ENCODE measurements at regions not wholly inside any gene's neighbourhood (a gene's known extent, or its start where the extent isn't known, plus 50 kb on each side); places are given as distances from the start of the nearest gene placed in this dataset.

GRCh38 chr3:159605101-159605500 is 383.5 kb upstream of the IL12A start:
- DNase-seq (ENCODE audit: low read depth in 2 of 2): no peak

- DNase-seq (ENCODE audit: low read depth in 2 of 2): no peak
These were observed 382.9 kb upstream of the IL12A start for GRCh38 chr3:159605776-159606175.

GRCh38 chr3:159607856-159608255 is 380.8 kb upstream of the IL12A start:
- no peak for DNase-seq (ENCODE audit: low read depth in 2 of 2)

- DNase-seq (ENCODE audit: low read depth in 2 of 2): no peak
These were observed 380.3 kb upstream of the IL12A start for GRCh38 chr3:159608311-159608710.

- DNase-seq (ENCODE audit: low read depth in 2 of 2): no peak
These were observed 379.0 kb upstream of the IL12A start for GRCh38 chr3:159609625-159610024.

- peak; percentile 25 to 64 for DNase-seq (ENCODE audit: low read depth in 2 of 2)
These were observed 372.3 kb upstream of the IL12A start for GRCh38 chr3:159616234-159616825.

GRCh38 chr3:159619341-159619885 is 369.2 kb upstream of the IL12A start:
- DNase-seq (ENCODE audit: low read depth in 2 of 2): no peak

GRCh38 chr3:159620281-159620680 is 368.4 kb upstream of the IL12A start:
- DNase-seq (ENCODE audit: low read depth in 2 of 2): no peak

- DNase-seq (ENCODE audit: low read depth in 2 of 2): peak in 1 of 2 donors; percentile 73
These were observed 367.8 kb upstream of the IL12A start for GRCh38 chr3:159620873-159621272.

- DNase-seq (ENCODE audit: low read depth in 2 of 2): no peak
These were observed 364.0 kb upstream of the IL12A start for GRCh38 chr3:159624616-159625015.

GRCh38 chr3:159625594-159625993 is 363.0 kb upstream of the IL12A start:
- DNase-seq (ENCODE audit: low read depth in 2 of 2): no peak

GRCh38 chr3:159626598-159626997 is 362.0 kb upstream of the IL12A start:
- DNase-seq (ENCODE audit: low read depth in 2 of 2): no peak

GRCh38 chr3:159627229-159627628 is 361.4 kb upstream of the IL12A start:
- DNase-seq (ENCODE audit: low read depth in 2 of 2): peak in 1 of 2 donors; percentile 39

GRCh38 chr3:159627634-159628033 is 361.0 kb upstream of the IL12A start:
- no peak for DNase-seq (ENCODE audit: low read depth in 2 of 2)

GRCh38 chr3:159629329-159630084 is 359.1 kb upstream of the IL12A start:
- DNase-seq (ENCODE audit: low read depth in 2 of 2): no peak

GRCh38 chr3:159631226-159631625 is 357.4 kb upstream of the IL12A start:
- no peak for DNase-seq (ENCODE audit: low read depth in 2 of 2)

GRCh38 chr3:159632128-159632527 is 356.5 kb upstream of the IL12A start:
- DNase-seq (ENCODE audit: low read depth in 2 of 2): no peak

GRCh38 chr3:159632851-159633250 is 355.8 kb upstream of the IL12A start:
- DNase-seq (ENCODE audit: low read depth in 2 of 2): no peak

GRCh38 chr3:159634483-159634882 is 354.2 kb upstream of the IL12A start:
- no peak for DNase-seq (ENCODE audit: low read depth in 2 of 2)

- no peak for DNase-seq (ENCODE audit: low read depth in 2 of 2)
These were observed 353.5 kb upstream of the IL12A start for GRCh38 chr3:159635047-159635641.

GRCh38 chr3:159637883-159638542 is 350.6 kb upstream of the IL12A start:
- DNase-seq (ENCODE audit: low read depth in 2 of 2): no peak

GRCh38 chr3:159640225-159640624 is 348.4 kb upstream of the IL12A start:
- DNase-seq (ENCODE audit: low read depth in 2 of 2): no peak
